Hematopoietic multipotent progenitor cell treated with erythropoietin and hydrocortisone succinate and interleukin-3 and kit ligand, for 6 days (in vitro differentiated cells): ENCODE measurements at regions not wholly inside any gene's neighbourhood (a gene's known extent, or its start where the extent isn't known, plus 50 kb on each side); places are given as distances from the start of the nearest gene placed in this dataset.
"Not testable (repeated sequence)": the region's sequence is repeated elsewhere in the genome, so short reads cannot be mapped to it uniquely, and the experiment has no call there.

Experiments
- DNase-seq: peaks from one replicate; pipeline ENCODE4 v3.0.0-alpha.2; 2015

- DNase-seq: no peak
These were observed 291.5 kb upstream of the GALNTL6 start for GRCh38 chr4:171521726-171522125.

- no peak for DNase-seq
These were observed 293.7 kb upstream of the GALNTL6 start for GRCh38 chr4:171519457-171519856.

- DNase-seq: no peak
These were observed 295.3 kb upstream of the GALNTL6 start for GRCh38 chr4:171517883-171518282.

GRCh38 chr4:171516694-171517093, 296.5 kb upstream of the GALNTL6 start:
- DNase-seq: no peak

GRCh38 chr4:171484681-171485080, 328.5 kb upstream of the GALNTL6 start:
- no peak for DNase-seq

- no peak for DNase-seq
These were observed 335.0 kb upstream of the GALNTL6 start for GRCh38 chr4:171478181-171478580.

GRCh38 chr4:171475111-171475510, 338.1 kb upstream of the GALNTL6 start:
- not testable (repeated sequence) for DNase-seq

- DNase-seq: no peak
These were observed 340.0 kb upstream of the GALNTL6 start for GRCh38 chr4:171473155-171473554.

GRCh38 chr4:171472230-171472629, 341.0 kb upstream of the GALNTL6 start:
- no peak for DNase-seq

- no peak for DNase-seq
These were observed 348.7 kb upstream of the GALNTL6 start for GRCh38 chr4:171464499-171464898.

- DNase-seq: no peak
These were observed 352.0 kb upstream of the GALNTL6 start for GRCh38 chr4:171461191-171461590.

GRCh38 chr4:171448919-171449481, 364.2 kb upstream of the GALNTL6 start:
- no peak for DNase-seq

- no peak for DNase-seq
These were observed 364.8 kb upstream of the GALNTL6 start for GRCh38 chr4:171448358-171448757.

GRCh38 chr4:171441300-171441941, 371.8 kb upstream of the GALNTL6 start:
- no peak for DNase-seq

GRCh38 chr4:171433674-171434073, 379.5 kb upstream of the GALNTL6 start:
- no peak for DNase-seq

- no peak for DNase-seq
These were observed 380.7 kb upstream of the GALNTL6 start for GRCh38 chr4:171432536-171432935.

GRCh38 chr4:171430495-171430894, 382.7 kb upstream of the GALNTL6 start:
- no peak for DNase-seq

- no peak for DNase-seq
These were observed 416.0 kb upstream of the GALNTL6 start for GRCh38 chr4:171397175-171397574.

GRCh38 chr4:171390626-171391025, 422.6 kb upstream of the GALNTL6 start:
- DNase-seq: no peak

GRCh38 chr4:171378323-171378722, 434.9 kb upstream of the GALNTL6 start:
- DNase-seq: no peak

- no peak for DNase-seq
These were observed 436.5 kb upstream of the GALNTL6 start for GRCh38 chr4:171376724-171377123.

- no peak for DNase-seq
These were observed 459.7 kb upstream of the GALNTL6 start for GRCh38 chr4:171353535-171353934.

- DNase-seq: no peak
These were observed 465.1 kb upstream of the GALNTL6 start for GRCh38 chr4:171348090-171348489.

GRCh38 chr4:171342646-171343045, 470.6 kb upstream of the GALNTL6 start:
- DNase-seq: peak; percentile 5

GRCh38 chr4:171340258-171340657, 472.9 kb upstream of the GALNTL6 start:
- no peak for DNase-seq
